Astrocyte of the spinal cord (primary cell): ENCODE measurements at regions not wholly inside any gene's neighbourhood (a gene's known extent, or its start where the extent isn't known, plus 50 kb on each side); places are given as distances from the start of the nearest gene placed in this dataset.

Source experiments
- DNase-seq: peaks from one replicate; pipeline ENCODE4 v3.0.0; 2011; ENCODE audit warnings: low read depth, low spot score
- H3K4me3 ChIP-seq: 2 replicates; pipeline ENCODE4 v1.5.1; 2011; ENCODE audit warnings: low read depth, mild to moderate bottlenecking, low read length, moderate library complexity
- in situ Hi-C: cut with HindIII; loops from 2 replicates; pipeline ENCODE4 v1.10.0; 2017; ENCODE audit warnings: low sequenced_read_pairs
- TF ChIP-seq, protein P1 (sequence below): IDR thresholded peaks from 2 replicates; pipeline ENCODE4 v1.5.1; 2012; ENCODE audit warnings: low read depth, mild to moderate bottlenecking, low read length, inconsistent platforms

DNA sequence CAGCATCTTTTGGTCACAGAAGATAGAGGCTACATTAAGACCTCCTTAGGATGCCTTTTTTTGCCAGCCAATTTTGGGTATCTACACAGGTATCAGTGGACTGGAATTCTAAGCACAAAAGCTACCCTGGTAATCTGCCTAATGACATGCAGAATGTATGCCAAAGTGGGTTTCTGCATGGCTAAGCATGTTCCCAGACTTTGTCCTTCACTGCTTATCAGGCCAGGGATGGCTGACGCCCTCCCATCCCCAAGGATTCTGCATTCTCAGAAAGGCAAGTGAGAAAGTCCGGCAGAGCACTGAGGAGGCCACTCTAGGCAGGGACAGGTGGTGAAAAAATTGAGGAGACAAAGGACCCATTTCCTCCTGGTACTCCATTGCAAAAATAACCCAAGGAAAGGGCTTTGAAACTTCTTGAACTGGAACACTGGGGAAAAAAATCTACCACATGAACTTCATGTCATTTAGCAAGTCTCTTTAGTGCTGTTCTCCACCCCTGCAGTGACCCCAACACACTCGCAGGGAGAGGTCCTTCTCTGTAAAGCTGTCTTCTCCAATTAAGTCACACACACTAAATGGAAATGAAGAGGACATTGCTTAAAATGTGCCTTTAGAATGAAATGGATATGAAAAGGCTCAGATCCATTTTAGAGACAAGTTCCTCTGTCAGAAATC is 91.7 kb upstream of the MAX start:
- in situ Hi-C loops, result no loop called here
- DNase-seq, result no peak
- no peak overlapping the region for H3K4me3 ChIP-seq
- TF ChIP-seq, protein P1, sequence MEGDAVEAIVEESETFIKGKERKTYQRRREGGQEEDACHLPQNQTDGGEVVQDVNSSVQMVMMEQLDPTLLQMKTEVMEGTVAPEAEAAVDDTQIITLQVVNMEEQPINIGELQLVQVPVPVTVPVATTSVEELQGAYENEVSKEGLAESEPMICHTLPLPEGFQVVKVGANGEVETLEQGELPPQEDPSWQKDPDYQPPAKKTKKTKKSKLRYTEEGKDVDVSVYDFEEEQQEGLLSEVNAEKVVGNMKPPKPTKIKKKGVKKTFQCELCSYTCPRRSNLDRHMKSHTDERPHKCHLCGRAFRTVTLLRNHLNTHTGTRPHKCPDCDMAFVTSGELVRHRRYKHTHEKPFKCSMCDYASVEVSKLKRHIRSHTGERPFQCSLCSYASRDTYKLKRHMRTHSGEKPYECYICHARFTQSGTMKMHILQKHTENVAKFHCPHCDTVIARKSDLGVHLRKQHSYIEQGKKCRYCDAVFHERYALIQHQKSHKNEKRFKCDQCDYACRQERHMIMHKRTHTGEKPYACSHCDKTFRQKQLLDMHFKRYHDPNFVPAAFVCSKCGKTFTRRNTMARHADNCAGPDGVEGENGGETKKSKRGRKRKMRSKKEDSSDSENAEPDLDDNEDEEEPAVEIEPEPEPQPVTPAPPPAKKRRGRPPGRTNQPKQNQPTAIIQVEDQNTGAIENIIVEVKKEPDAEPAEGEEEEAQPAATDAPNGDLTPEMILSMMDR, result no peak

DNA sequence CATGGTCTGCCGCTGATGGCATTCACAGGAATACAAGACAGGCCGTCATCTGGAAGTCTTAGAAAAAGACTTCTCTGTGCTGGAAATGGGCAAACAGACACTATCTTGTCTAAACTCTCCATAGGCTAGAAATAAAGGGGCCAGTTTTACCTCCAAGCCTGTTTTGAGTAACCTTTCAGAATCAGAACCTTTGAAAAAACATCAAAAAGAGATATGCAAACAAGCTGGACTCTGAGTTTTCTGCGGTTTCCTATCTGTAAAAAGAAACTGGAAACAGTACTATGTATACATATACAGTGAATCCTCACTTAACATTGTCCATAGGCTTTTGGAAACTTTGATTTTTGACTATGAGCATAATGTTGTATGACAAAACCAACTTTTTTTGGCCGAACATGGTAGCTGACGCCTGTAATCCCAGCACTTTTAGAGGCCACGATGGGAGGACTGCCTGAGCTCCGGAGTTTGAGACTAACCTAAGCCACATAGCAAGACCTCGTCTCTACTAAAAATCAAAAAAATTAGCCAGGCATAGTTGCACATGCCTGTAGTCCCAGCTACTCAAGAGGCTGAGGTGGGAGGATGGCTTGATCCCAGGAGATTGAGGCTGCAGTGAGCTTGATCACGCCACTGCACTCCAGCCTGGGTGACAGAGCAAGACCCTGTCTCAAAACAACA is 92.9 kb upstream of the MAX start:
- TF ChIP-seq, protein P1, result no peak
- DNase-seq, result no peak
- H3K4me3 ChIP-seq, result no peak overlapping the region
- in situ Hi-C loops, result no loop called here

DNA sequence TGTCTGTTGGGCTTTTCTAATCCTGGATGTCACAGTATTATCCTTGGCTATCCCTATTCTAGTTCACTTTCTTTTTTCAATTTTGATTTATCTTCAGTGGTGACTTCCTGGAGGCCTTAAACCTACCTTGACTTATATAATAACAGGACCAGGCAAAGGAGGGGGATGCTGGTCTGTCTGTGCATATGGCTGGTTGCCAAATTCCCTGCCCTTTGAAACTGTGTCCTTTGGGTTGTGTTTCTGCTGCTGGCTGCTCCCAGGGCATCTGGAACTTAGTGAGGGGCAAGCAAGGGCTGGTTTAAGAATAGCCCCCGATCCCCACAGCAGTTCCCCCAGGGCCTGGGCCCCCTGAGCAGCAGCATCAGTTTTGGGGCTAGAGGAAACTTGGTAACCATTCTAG is 96.0 kb upstream of the MAX start:
- no peak for DNase-seq
- H3K4me3 ChIP-seq, result no peak overlapping the region
- in situ Hi-C loops, result no loop called here
- TF ChIP-seq, protein P1, result no peak

DNA sequence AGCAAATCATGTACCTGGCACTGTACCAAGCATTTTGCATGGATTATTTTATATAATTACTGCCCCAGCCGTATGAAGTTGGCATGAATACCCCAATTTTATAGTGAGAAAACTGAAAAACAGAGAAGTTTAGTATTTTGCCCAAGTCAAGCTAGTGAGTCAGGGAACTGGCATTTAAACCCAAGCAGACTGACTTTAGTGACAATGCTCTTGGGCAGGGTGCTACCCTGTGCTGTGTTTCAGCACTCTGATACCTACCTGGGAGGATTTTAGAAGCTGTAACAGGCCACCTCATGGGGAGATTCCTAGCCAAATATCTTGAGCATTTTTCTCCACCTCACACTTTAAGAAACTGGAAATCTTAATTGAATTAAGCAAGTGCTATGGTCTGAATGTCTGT is 98.1 kb upstream of the MAX start:
- DNase-seq, result no peak
- in situ Hi-C loops, result no loop called here
- TF ChIP-seq, protein P1, result no peak
- H3K4me3 ChIP-seq, result no peak overlapping the region

DNA sequence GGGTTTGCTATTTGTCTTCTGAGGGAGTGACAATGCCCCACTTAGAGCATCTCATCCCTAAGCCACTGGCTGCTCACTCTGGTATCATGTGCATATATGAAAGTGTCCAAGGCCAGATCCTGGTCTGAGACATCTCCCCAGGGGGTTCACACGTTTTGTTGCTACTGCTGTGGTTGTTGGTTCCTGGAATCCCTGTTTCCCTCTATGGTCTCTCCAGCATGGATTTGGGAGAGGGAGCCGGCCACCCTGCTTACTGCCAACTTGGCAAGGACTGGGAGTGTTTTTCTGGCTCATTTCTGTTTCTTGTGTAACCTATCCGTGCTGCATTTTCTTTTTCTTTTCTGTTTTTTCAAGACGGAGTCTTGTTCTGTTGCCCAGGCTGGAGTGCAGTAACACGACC is 101.3 kb upstream of the MAX start:
- TF ChIP-seq, protein P1, result no peak
- H3K4me3 ChIP-seq, result no peak overlapping the region
- in situ Hi-C loops, result no loop called here
- DNase-seq, result no peak

DNA sequence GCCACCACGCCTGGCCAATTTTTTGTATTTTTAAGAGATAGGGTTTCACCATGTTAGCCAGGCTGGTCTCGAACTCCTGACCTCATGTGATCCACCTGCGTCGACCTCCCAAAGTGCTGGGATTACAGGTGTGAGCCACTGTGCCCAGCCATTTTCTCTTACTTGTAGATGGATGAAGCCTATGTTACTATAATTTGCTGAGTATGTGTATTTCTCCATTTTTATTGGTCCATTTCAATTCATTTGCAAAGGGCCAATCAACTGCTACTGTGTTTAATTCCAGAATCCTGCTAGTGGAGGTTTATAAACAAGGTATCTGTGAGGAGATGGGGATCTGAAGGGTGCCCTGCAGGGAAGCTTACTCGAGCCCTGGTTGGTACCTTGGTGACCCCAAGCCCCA is 101.7 kb upstream of the MAX start:
- TF ChIP-seq, protein P1, result no peak
- in situ Hi-C loops, result no loop called here
- DNase-seq, result no peak
- H3K4me3 ChIP-seq, result no peak overlapping the region
